Choroid plexus epithelial cell (primary cell): ENCODE measurements at regions not wholly inside any gene's neighbourhood (a gene's known extent, or its start where the extent isn't known, plus 50 kb on each side); places are given as distances from the start of the nearest gene placed in this dataset.
A peak's percentile ranks its signal among the peaks of the same experiment; 100 is the strongest.

Experiments
- DNase-seq: peaks from one replicate; pipeline ENCODE4 v3.0.0-alpha.2; 2010; ENCODE audit warnings: low read depth
- H3K4me3 ChIP-seq: 2 replicates; pipeline ENCODE4 v1.5.1; 2011; ENCODE audit warnings: low read depth, mild to moderate bottlenecking, control low read depth, low read length, moderate library complexity
- TF ChIP-seq, protein P1 (sequence below): conservative IDR thresholded peaks from 2 replicates; pipeline ENCODE4 v1.5.1; 2011; ENCODE audit warnings: low read depth, mild to moderate bottlenecking, control low read depth, inconsistent platforms, low read length, moderate library complexity

DNA sequence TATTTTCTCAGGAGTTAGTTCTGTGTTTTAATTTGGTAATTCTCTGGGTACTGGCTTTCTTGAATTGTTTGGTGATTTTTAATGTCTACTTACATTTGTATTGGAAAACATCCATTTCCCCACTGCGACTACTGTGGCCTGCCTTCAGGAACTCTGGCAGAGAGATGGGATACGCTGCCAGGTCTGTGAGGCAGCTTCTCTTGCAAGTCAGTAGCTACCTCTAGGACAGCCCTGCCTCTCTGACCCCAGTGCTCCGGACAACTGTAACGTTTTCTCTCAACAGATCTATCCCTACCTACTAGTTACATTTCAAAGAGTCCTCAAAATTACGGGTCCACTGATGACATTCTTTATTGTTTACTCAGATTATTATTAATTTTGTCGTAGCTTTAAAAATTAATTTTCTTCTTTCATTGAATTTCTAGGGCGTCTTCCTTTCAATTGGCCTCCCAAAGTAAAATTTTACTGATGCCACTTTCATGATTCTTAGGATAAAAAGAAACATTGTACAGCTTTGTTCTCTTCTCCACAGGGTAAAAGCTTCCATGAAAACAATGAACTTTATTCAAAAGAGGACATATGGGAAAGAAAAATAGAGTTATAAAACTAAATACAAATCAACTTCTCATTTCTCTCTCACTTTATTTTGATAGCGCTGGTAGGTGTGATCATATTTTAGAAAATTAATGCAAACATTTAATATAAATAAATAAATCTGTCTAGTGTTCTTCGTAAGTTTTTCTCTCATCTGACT lies 123.2 kb upstream of the GOLGA8J start:
- TF ChIP-seq, protein P1, sequence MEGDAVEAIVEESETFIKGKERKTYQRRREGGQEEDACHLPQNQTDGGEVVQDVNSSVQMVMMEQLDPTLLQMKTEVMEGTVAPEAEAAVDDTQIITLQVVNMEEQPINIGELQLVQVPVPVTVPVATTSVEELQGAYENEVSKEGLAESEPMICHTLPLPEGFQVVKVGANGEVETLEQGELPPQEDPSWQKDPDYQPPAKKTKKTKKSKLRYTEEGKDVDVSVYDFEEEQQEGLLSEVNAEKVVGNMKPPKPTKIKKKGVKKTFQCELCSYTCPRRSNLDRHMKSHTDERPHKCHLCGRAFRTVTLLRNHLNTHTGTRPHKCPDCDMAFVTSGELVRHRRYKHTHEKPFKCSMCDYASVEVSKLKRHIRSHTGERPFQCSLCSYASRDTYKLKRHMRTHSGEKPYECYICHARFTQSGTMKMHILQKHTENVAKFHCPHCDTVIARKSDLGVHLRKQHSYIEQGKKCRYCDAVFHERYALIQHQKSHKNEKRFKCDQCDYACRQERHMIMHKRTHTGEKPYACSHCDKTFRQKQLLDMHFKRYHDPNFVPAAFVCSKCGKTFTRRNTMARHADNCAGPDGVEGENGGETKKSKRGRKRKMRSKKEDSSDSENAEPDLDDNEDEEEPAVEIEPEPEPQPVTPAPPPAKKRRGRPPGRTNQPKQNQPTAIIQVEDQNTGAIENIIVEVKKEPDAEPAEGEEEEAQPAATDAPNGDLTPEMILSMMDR: no peak
- no peak for DNase-seq
- no peak overlapping the region for H3K4me3 ChIP-seq

DNA sequence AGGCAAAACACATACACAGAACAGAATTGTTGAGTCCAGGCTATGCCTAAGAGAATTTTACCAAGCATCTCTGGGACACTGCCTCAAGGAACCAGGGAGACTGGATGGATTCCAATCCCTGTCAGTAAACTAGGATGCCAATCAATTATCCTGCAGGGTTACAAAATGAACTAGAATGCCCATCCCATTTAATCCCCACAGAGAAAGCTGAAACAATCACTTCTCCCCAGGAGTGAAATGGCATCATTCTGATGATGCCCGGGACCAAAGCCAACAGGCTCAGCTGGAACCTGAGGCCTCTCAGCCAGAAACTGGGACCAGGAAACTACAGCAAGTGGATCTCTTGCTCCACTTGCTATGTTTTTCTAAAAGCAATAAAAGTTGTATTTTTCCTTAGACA lies 130.0 kb upstream of the TJP1 start:
- TF ChIP-seq, protein P1: no peak
- no peak overlapping the region for H3K4me3 ChIP-seq

DNA sequence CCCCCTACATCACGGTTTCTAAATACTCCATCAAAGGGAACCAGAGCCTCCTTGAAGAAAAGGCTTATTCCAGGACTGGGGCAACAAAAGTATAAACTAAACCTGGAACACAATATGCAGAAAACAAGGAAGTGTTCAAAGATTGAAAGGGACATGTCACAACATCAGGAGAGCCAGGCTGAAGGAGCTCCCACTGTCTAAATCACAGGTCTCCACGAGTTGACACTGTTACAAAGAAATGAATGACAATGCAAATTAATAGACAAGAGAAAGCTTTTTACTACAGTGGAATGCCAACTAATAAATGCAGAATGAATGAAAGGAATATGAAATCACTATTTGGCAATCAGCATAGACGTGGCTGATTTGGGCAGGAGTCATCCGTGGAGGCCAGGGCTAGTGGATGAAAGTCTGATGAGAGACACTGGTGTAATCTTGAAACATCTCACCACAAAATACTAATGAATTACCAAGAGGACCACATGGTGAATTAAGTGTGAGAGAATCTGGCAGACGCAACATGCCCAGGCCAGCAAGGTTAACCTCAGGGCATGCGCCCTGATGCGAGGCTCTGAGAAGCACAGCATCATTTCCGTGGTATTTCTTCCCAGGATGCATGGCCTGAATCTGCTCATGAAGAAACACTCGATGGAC lies 123.8 kb upstream of the TJP1 start:
- TF ChIP-seq, protein P1: no peak
- H3K4me3 ChIP-seq: no peak overlapping the region
- no peak for DNase-seq

More for the DNA sequence above, 130.0 kb upstream of the TJP1 start:
- DNase-seq: peak; percentile 41

DNA sequence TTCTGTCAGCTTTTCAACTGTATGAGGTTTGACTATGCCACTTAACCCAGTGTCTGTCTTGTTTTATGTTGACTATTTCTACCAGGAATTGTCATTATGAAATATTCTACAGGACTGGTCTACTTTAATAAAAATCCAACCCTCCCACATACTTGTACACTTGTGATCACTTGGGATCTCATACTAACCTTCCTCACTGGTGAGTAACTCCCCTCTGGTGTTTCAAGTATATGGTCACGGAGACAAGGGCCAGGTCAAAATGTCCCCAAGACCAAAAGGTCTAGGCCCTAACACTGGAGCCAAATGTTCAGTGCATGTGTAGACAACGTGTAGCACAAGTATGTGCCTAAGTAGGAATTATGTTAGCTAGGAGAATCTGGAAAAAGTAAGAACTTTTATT lies 122.7 kb upstream of the TJP1 start:
- no peak overlapping the region for H3K4me3 ChIP-seq
- DNase-seq: no peak
- TF ChIP-seq, protein P1: no peak

DNA sequence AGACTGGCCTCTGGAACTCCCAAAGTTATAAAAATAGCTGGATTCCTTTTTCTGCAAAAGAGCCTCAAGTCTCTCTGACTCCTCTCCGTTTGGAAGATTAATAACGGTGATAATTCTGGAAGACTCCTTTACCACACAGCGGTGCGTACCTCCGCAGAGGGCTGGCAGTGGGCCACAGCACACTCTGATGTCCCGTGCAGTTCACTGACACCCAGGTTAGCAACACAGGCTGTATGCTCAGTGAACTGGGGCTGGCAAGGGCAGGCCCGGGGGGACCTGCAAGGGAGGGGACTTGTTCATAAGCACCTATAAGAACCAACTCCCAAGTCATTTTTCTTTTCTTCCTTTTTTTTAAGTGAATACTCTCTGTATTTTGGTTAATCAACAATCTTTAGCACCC lies 120.3 kb upstream of the TJP1 start:
- TF ChIP-seq, protein P1: no peak
- H3K4me3 ChIP-seq: no peak overlapping the region
- no peak for DNase-seq

DNA sequence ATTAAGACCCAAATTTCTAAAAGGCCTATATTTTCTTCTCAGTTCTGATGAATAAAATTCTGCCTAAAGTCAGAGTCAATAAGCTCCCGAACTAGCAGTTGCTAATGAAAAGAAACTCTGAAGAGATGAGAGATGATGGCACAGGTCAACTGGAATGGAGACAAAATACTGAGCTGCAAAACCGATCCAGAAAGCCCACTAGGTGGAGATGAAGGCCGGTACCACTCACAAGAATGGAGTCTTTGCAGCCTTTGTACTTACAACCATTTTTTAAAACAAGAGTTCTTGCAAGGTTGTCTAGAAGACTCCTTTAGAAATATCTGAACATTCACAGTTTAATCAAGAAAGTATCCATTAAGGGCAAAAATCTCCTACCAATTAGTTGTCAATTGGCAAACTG lies 119.9 kb upstream of the TJP1 start:
- TF ChIP-seq, protein P1: peak; percentile 77
- DNase-seq: peak; percentile 75

More for the DNA sequence above, 119.9 kb upstream of the TJP1 start:
- no peak overlapping the region for H3K4me3 ChIP-seq
